Pancreas (tissue), 10 donors: ENCODE measurements at regions not wholly inside any gene's neighbourhood (a gene's known extent, or its start where the extent isn't known, plus 50 kb on each side); places are given as distances from the start of the nearest gene placed in this dataset.
A peak's percentile ranks its signal among the peaks of the same experiment; 100 is the strongest.

Source experiments
- ATAC-seq, 4 donors: fragments of 200-7000 bp; cut with Tn5 transposase; one replicate each; pipeline versions ENCODE4 v1.8.0 to v1.9.1; 2020; ENCODE audit warnings: mild to moderate bottlenecking in 4 of 4, moderate library complexity in 4 of 4
- DNase-seq, 6 donors: peaks; one replicate each; pipeline ENCODE4 v3.0.0-alpha.2; 2020
- FAIRE-seq: peaks from 2 replicates; lab custom pipeline; 2012; peaks lifted over from hg19 to GRCh38; lab: Jason Lieb, UNC
- H3K27ac ChIP-seq, 4 donors: fragments of 200-600 bp; sonication (generic); 1 replicate in 3 of 4; 2 replicates in 1 of 4; pipeline versions ENCODE4 v1.5.0 to v1.8.0; 2020
- H3K27me3 ChIP-seq, 4 donors: fragments of 200-600 bp; one replicate each; pipeline ENCODE4 v1.8.0; 2021
- H3K36me3 ChIP-seq, 3 donors: fragments of 200-600 bp; sonication (generic) in 1 of 3; one replicate each; pipeline versions ENCODE4 v1.5.0 to v1.8.0; 2020 to 2021
- H3K4me1 ChIP-seq, 3 donors: fragments of 200-600 bp; one replicate each; pipeline ENCODE4 v1.8.0; 2021
- H3K4me3 ChIP-seq, 4 donors: fragments of 200-600 bp; sonication (generic) in 2 of 4; one replicate each; pipeline versions ENCODE4 v1.5.0 to v1.8.0; 2020 to 2021
- H3K9me3 ChIP-seq, 4 donors: fragments of 200-600 bp; one replicate each; pipeline ENCODE4 v1.8.0; 2021
- CTCF ChIP-seq, 4 donors: fragments of 200-600 bp; sonication (generic) in 3 of 4; IDR thresholded peaks; one replicate each; pipeline versions ENCODE4 v1.5.0 to v1.8.0; 2021; ENCODE audit warnings: antibody characterized with exemption in 4 of 4
- WGBS, 2 donors: extraction: QIAGEN DNeasy Blood & Tissue Kit; methylation state at CpG; one replicate each; pipeline ENCODE4 v1.1.7; 2013; 5-methylcytosine and 5-hydroxymethylcytosine counted together
- intact Hi-C, 3 donors: fragments of 100-400 bp; cut with DNase I; formaldehyde crosslinking; loops; one replicate each; pipeline versions ENCODE4 v1.11.1 to v1.14.2; 2022
- donor health status: healthy with polysubstance abuse.
- donor health status: DM: no; HTN: no; CAD: no; lungs with moderate emphysema.
- donor health status: DM: no; HTN: no; CAD: no.
- donor health status: control.
- donor health status: control.
- donor health status: Bipolar disorder and iron deficiency.
- donor health status: DM: yes; HTN: yes; CAD: no.
- donor health status: DM: no; HTN: no; CAD: no.
- donor health status: DM: no; HTN: no; CAD: no.
- donor health status: DM: yes; HTN: yes; CAD: no.

- Histone ChIP-seq H3K4me1 (no peaks in the 10 kb centered on the region), H3K36me3 (no peaks in the 10 kb centered on the region), H3K27me3 (no peaks in the 10 kb centered on the region), H3K9me3 (no peaks in the 10 kb centered on the region), H3K4me3 (no peak overlapping the region), H3K27ac (no peak overlapping the region)
- intact Hi-C loops: no loop called here
- DNase-seq (no peak), ATAC-seq (no peak), FAIRE-seq (no peak)
- no peak for TF ChIP-seq CTCF (IDR thresholded peaks at IDR 0.05)
- 90 to 97% methylated on average over 1 of the region's 1 CpG for WGBS, 2 donors
These were observed 177.8 kb downstream of the OGFRL1 start for GRCh38 chr6:71466362-71466761.

- ATAC-seq: no peak
- TF ChIP-seq CTCF (IDR thresholded peaks at IDR 0.05): no peak
- H3K27me3 ChIP-seq: no peaks in the 10 kb centered on the region
- no peak for FAIRE-seq
- H3K9me3 ChIP-seq: no peaks in the 10 kb centered on the region
- no peak for DNase-seq
- H3K36me3 ChIP-seq: no peaks in the 10 kb centered on the region
- no peak overlapping the region for H3K27ac ChIP-seq
- H3K4me1 ChIP-seq: no peaks in the 10 kb centered on the region
- H3K4me3 ChIP-seq: no peak overlapping the region
- intact Hi-C loops: no loop called here
These were observed 179.4 kb downstream of the OGFRL1 start for GRCh38 chr6:71468038-71468437.

- no peak for DNase-seq
- no peak for FAIRE-seq
These were observed 180.5 kb downstream of the OGFRL1 start for GRCh38 chr6:71468841-71469700.

GRCh38 chr6:71471718-71472117 is 183.1 kb downstream of the OGFRL1 start:
- Histone ChIP-seq H3K9me3 (no peaks in the 10 kb centered on the region), H3K4me3 (no peak overlapping the region), H3K4me1 (no peaks in the 10 kb centered on the region), H3K36me3 (no peaks in the 10 kb centered on the region), H3K27me3 (no peaks in the 10 kb centered on the region), H3K27ac (no peak overlapping the region)
- ATAC-seq (no peak), FAIRE-seq (no peak), DNase-seq (no peak)
- no peak for TF ChIP-seq CTCF (IDR thresholded peaks at IDR 0.05)
- 60 to 64% methylated on average over 2 of the region's 2 CpGs for WGBS, 2 donors
- intact Hi-C loops: no loop called here

More at GRCh38 chr6:71468841-71469700, 180.5 kb downstream of the OGFRL1 start:
- 50 to 67% methylated on average over 7 of the region's 7 CpGs for WGBS, 2 donors
- Histone ChIP-seq H3K4me3 (no peak overlapping the region), H3K27ac (peak overlapping the region in 1 of 4 donors; percentile 1), H3K36me3 (no peaks in the 10 kb centered on the region), H3K27me3 (no peaks in the 10 kb centered on the region), H3K9me3 (no peaks in the 10 kb centered on the region), H3K4me1 (no peaks in the 10 kb centered on the region)
- intact Hi-C loops: no loop called here
- TF ChIP-seq CTCF (IDR thresholded peaks at IDR 0.05): no peak
- peak in 3 of 4 donors; percentile 31 to 71 (median 65) for ATAC-seq

GRCh38 chr6:71473926-71474325 is 185.3 kb downstream of the OGFRL1 start:
- FAIRE-seq: no peak
- no peak for DNase-seq
- H3K27me3 ChIP-seq: no peaks in the 10 kb centered on the region
- TF ChIP-seq CTCF (IDR thresholded peaks at IDR 0.05): no peak
- intact Hi-C loops: no loop called here
- ATAC-seq: peak in 3 of 4 donors; percentile 43 to 66 (median 64)
- 47 to 67% methylated on average over 2 of the region's 2 CpGs for WGBS, 2 donors
- no peaks in the 10 kb centered on the region for H3K36me3 ChIP-seq
- H3K4me1 ChIP-seq: no peaks in the 10 kb centered on the region
- H3K27ac ChIP-seq: no peak overlapping the region
- no peak overlapping the region for H3K4me3 ChIP-seq
- no peaks in the 10 kb centered on the region for H3K9me3 ChIP-seq
